SK-N-MC (cell line): ENCODE measurements at regions not wholly inside any gene's neighbourhood (a gene's known extent, or its start where the extent isn't known, plus 50 kb on each side); places are given as distances from the start of the nearest gene placed in this dataset.

ENCODE experiments used
- EZH2 ChIP-seq: fragments of 200-600 bp; sonication (generic); IDR thresholded peaks from one replicate; pipeline ENCODE4 v1.6.1; 2017; ENCODE audit warnings: antibody characterized with exemption
- FOXP2 ChIP-seq: optimal IDR thresholded peaks from 2 replicates; pipeline ENCODE3; 2011; ENCODE audit warnings: mild to moderate bottlenecking, moderate library complexity; ENCODE audit not compliant: insufficient read depth; ENCODE audit errors: extremely low read length, control extremely low read depth
- POLR2AphosphoS5 ChIP-seq: IDR thresholded peaks from 2 replicates; pipeline ENCODE4 v1.6.1; 2012; ENCODE audit warnings: mild to moderate bottlenecking, low read depth, low read length, borderline replicate concordance

- no peak for TF ChIP-seq POLR2AphosphoS5
- TF ChIP-seq EZH2: no peak
- TF ChIP-seq FOXP2: no peak
Measured at GRCh38 chrX:482702-483203, 96.0 kb upstream of the PPP2R3B start.
